ENCODE measurements at regions not wholly inside any gene's neighbourhood (a gene's known extent, or its start where the extent isn't known, plus 50 kb on each side); places are given as distances from the start of the nearest gene placed in this dataset.

- H3K4me3 ChIP-seq (ENCODE audit: low read depth in 1 of 3, low read length in 3 of 3), result no peak overlapping the region
- no peak for DNase-seq (ENCODE audit: low spot score)
- no peak for TF ChIP-seq NR2F2 (IDR thresholded peaks at IDR 0.05)
- no peak for TF ChIP-seq HNF4A (conservative IDR thresholded peaks at IDR 0.05)
- TF ChIP-seq SP1 (IDR thresholded peaks at IDR 0.05), result no peak
- no peak for TF ChIP-seq RAD21 (IDR thresholded peaks at IDR 0.05)
- TF ChIP-seq TAF1 (conservative IDR thresholded peaks at IDR 0.05), result no peak
- TF ChIP-seq CTCF (IDR thresholded peaks at IDR 0.05; ENCODE audit: low read depth, low read length, missing input control), result no peak
- no peak for TF ChIP-seq FOXA1 (IDR thresholded peaks at IDR 0.05)
- no peak for TF ChIP-seq HNF4G (IDR thresholded peaks at IDR 0.05)
- no peak for TF ChIP-seq YY1 (IDR thresholded peaks at IDR 0.05)
- TF ChIP-seq ZBTB33 (IDR thresholded peaks at IDR 0.05), result no peak
- no peak for TF ChIP-seq EGR1 (IDR thresholded peaks at IDR 0.05; ENCODE audit: low read depth in 2 of 2)
- no peak for TF ChIP-seq MAX (IDR thresholded peaks at IDR 0.05)
- no peak for TF ChIP-seq GABPA (IDR thresholded peaks at IDR 0.05 in 1 of 2, conservative IDR thresholded peaks at IDR 0.05 in 1 of 2)
- TF ChIP-seq, protein P1, sequence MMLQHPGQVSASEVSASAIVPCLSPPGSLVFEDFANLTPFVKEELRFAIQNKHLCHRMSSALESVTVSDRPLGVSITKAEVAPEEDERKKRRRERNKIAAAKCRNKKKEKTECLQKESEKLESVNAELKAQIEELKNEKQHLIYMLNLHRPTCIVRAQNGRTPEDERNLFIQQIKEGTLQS (IDR thresholded peaks at IDR 0.05), result no peak
These were observed 538.9 kb downstream of the SNAPC1 start for GRCh38 chr14:62301080-62301479.

DNA sequence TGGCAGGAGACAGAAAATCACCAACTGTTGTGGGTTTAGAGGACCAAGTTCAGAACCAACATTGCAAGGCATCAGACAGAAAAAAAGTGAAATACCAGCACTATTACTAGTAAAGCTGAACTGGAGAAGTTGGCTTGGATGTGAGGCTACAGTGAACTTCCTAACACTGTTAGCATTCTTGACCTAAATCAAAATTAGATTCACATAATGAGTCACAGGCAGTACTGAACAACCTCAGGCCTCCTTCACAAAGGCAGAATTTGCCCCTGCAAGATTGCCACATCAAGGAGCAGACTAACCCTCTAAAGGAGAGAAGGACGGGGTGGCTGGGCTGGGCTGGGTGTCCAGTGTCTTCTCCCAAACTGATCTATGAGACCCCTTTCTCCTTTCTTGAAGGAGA lies 539.7 kb downstream of the SNAPC1 start:
- no peak overlapping the region for H3K27ac ChIP-seq (ENCODE audit: low read depth in 1 of 2, low read length in 2 of 2)
- H3K36me3 ChIP-seq (ENCODE audit: control insufficient read depth in 4 of 4, insufficient read depth in 3 of 4, low read depth in 1 of 4, low read length in 3 of 4), result no peaks in the 10 kb centered on the region
- no peak overlapping the region for H3K9ac ChIP-seq (ENCODE audit: low read depth in 1 of 2, low read length in 2 of 2)
- H3K27me3 ChIP-seq (ENCODE audit: control insufficient read depth in 4 of 4, insufficient read depth in 4 of 4, low read length in 3 of 4), result no peaks in the 10 kb centered on the region
- DNase-seq (ENCODE audit: low spot score), result no peak
- H3K9me3 ChIP-seq (ENCODE audit: control insufficient read depth in 4 of 4, low read length in 3 of 4), result no peaks in the 10 kb centered on the region
- H3K4me3 ChIP-seq (ENCODE audit: low read depth in 1 of 3, low read length in 3 of 3), result no peak overlapping the region
- WGBS, result 82% methylated on average over 1 of the region's 1 CpG
- TF ChIP-seq RXRA (IDR thresholded peaks at IDR 0.05) (no peak), SP1 (IDR thresholded peaks at IDR 0.05) (no peak), RAD21 (IDR thresholded peaks at IDR 0.05) (no peak), EGR1 (IDR thresholded peaks at IDR 0.05; ENCODE audit: low read depth in 2 of 2) (no peak), CTCF (IDR thresholded peaks at IDR 0.05; ENCODE audit: low read depth, low read length, missing input control) (no peak), TAF1 (conservative IDR thresholded peaks at IDR 0.05) (no peak), NR2F2 (IDR thresholded peaks at IDR 0.05) (no peak)
- H3K4me1 ChIP-seq (ENCODE audit: control insufficient read depth in 4 of 4, insufficient read depth in 4 of 4, low read length in 3 of 4), result peaks cover 0 to 13% (median 10%) of the 10 kb centered on the region in 4 donors

More at GRCh38 chr14:62301080-62301479, 538.9 kb downstream of the SNAPC1 start:
- H3K36me3 ChIP-seq (ENCODE audit: control insufficient read depth in 4 of 4, insufficient read depth in 3 of 4, low read depth in 1 of 4, low read length in 3 of 4), result no peaks in the 10 kb centered on the region
- no peak overlapping the region for H3K27ac ChIP-seq (ENCODE audit: low read depth in 1 of 2, low read length in 2 of 2)
- 84% methylated on average over 1 of the region's 1 CpG for WGBS
- no peak overlapping the region for H3K9ac ChIP-seq (ENCODE audit: low read depth in 1 of 2, low read length in 2 of 2)
- no peaks in the 10 kb centered on the region for H3K27me3 ChIP-seq (ENCODE audit: control insufficient read depth in 4 of 4, insufficient read depth in 4 of 4, low read length in 3 of 4)
- H3K9me3 ChIP-seq (ENCODE audit: control insufficient read depth in 4 of 4, low read length in 3 of 4), result no peaks in the 10 kb centered on the region
- peaks cover 0 to 13% (median 10%) of the 10 kb centered on the region in 4 donors for H3K4me1 ChIP-seq (ENCODE audit: control insufficient read depth in 4 of 4, insufficient read depth in 4 of 4, low read length in 3 of 4)
